ENCODE measurements at regions not wholly inside any gene's neighbourhood (a gene's known extent, or its start where the extent isn't known, plus 50 kb on each side); places are given as distances from the start of the nearest gene placed in this dataset.
"Not testable (repeated sequence)": the region's sequence is repeated elsewhere in the genome, so short reads cannot be mapped to it uniquely, and the experiment has no call there.

GRCh38 chr2:182594286-182594685 is 121.8 kb upstream of the DNAJC10 start:
- DNase-seq (ENCODE audit: low read depth in 1 of 2, low spot score in 1 of 2): no peak

GRCh38 chr2:182595650-182596049 is 120.4 kb upstream of the DNAJC10 start:
- no peak for DNase-seq (ENCODE audit: low read depth in 1 of 2, low spot score in 1 of 2)

- DNase-seq (ENCODE audit: low read depth in 1 of 2, low spot score in 1 of 2): no peak
Observed at GRCh38 chr2:182597570-182598295, 118.3 kb upstream of the DNAJC10 start.

GRCh38 chr2:182598626-182599025 is 117.4 kb upstream of the DNAJC10 start:
- DNase-seq (ENCODE audit: low read depth in 1 of 2, low spot score in 1 of 2): no peak

- no peak for DNase-seq (ENCODE audit: low read depth in 1 of 2, low spot score in 1 of 2)
Observed at GRCh38 chr2:182605166-182605565, 110.9 kb upstream of the DNAJC10 start.

GRCh38 chr2:182606728-182607681 is 109.1 kb upstream of the DNAJC10 start:
- DNase-seq (ENCODE audit: low read depth in 1 of 2, low spot score in 1 of 2): no peak

GRCh38 chr2:182608181-182608845 is 107.7 kb upstream of the DNAJC10 start:
- DNase-seq (ENCODE audit: low read depth in 1 of 2, low spot score in 1 of 2): no peak

- not testable (repeated sequence) for DNase-seq (ENCODE audit: low read depth in 1 of 2, low spot score in 1 of 2)
Observed at GRCh38 chr2:182609005-182609404, 107.1 kb upstream of the DNAJC10 start.

GRCh38 chr2:182610231-182610630 is 105.8 kb upstream of the DNAJC10 start:
- no peak for DNase-seq (ENCODE audit: low read depth in 1 of 2, low spot score in 1 of 2)

- DNase-seq (ENCODE audit: low read depth in 1 of 2, low spot score in 1 of 2): no peak
Observed at GRCh38 chr2:182611009-182611408, 105.0 kb upstream of the DNAJC10 start.

- no peak for DNase-seq (ENCODE audit: low read depth in 1 of 2, low spot score in 1 of 2)
Observed at GRCh38 chr2:182615036-182615435, 101.0 kb upstream of the DNAJC10 start.

- no peak for DNase-seq (ENCODE audit: low read depth in 1 of 2, low spot score in 1 of 2)
Observed at GRCh38 chr2:182616471-182617393, 99.3 kb upstream of the DNAJC10 start.

- DNase-seq (ENCODE audit: low read depth in 1 of 2, low spot score in 1 of 2): no peak
Observed at GRCh38 chr2:182618672-182619079, 97.4 kb upstream of the DNAJC10 start.

GRCh38 chr2:182619276-182619675 is 96.8 kb upstream of the DNAJC10 start:
- no peak for DNase-seq (ENCODE audit: low read depth in 1 of 2, low spot score in 1 of 2)

- no peak for DNase-seq (ENCODE audit: low read depth in 1 of 2, low spot score in 1 of 2)
Observed at GRCh38 chr2:182621191-182621590, 94.9 kb upstream of the DNAJC10 start.

GRCh38 chr2:182621810-182622209 is 94.2 kb upstream of the DNAJC10 start:
- DNase-seq (ENCODE audit: low read depth in 1 of 2, low spot score in 1 of 2): no peak

GRCh38 chr2:182622231-182622630 is 93.8 kb upstream of the DNAJC10 start:
- no peak for DNase-seq (ENCODE audit: low read depth in 1 of 2, low spot score in 1 of 2)

- no peak for DNase-seq (ENCODE audit: low read depth in 1 of 2, low spot score in 1 of 2)
Observed at GRCh38 chr2:182625814-182626213, 90.2 kb upstream of the DNAJC10 start.

GRCh38 chr2:182628916-182629315 is 87.1 kb upstream of the DNAJC10 start:
- no peak for DNase-seq (ENCODE audit: low read depth in 1 of 2, low spot score in 1 of 2)

- DNase-seq (ENCODE audit: low read depth in 1 of 2, low spot score in 1 of 2): no peak
Observed at GRCh38 chr2:182630207-182630606, 85.8 kb upstream of the DNAJC10 start.

GRCh38 chr2:182631299-182631698 is 84.8 kb upstream of the DNAJC10 start:
- DNase-seq (ENCODE audit: low read depth in 1 of 2, low spot score in 1 of 2): no peak
